ENCODE measurements at regions not wholly inside any gene's neighbourhood (a gene's known extent, or its start where the extent isn't known, plus 50 kb on each side); places are given as distances from the start of the nearest gene placed in this dataset.

DNA sequence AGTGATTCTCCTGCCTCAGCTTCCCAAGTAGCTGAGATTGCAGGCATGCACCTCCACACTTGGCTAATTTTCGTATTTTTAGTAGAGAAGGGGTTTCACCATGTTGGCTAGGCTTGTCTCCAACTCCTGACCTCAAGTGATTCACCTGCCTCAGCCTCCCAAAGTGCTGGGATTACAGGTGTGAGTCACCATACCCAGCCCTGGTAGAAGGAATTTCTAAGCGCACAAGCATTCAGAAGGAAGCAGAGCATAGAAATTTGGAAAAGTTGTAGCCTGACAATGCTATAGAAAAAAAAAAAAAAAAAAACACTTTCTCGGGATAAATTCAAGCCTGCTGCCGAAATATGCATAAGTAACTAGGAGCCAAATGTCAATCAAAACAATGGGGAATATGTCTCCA lies 249.4 kb downstream of the GRB14 start:
- TF ChIP-seq CTCF (IDR thresholded peaks at IDR 0.05; ENCODE audit: control insufficient read depth, insufficient read depth, low read depth, low read length, missing control alignments): no peak
- no peak for DNase-seq (ENCODE audit: low read depth)
- H3K4me3 ChIP-seq (ENCODE audit: control insufficient read depth, low read depth, low read length): no peak overlapping the region

GRCh38 chr2:164369366-164369765 lies 251.9 kb downstream of the GRB14 start:
- no peak for TF ChIP-seq CTCF (IDR thresholded peaks at IDR 0.05; ENCODE audit: control insufficient read depth, insufficient read depth, low read depth, low read length, missing control alignments)

GRCh38 chr2:164368896-164369295 lies 252.4 kb downstream of the GRB14 start:
- no peak overlapping the region for H3K4me3 ChIP-seq (ENCODE audit: control insufficient read depth, low read depth, low read length)
- no peak for DNase-seq (ENCODE audit: low read depth)
- TF ChIP-seq CTCF (IDR thresholded peaks at IDR 0.05; ENCODE audit: control insufficient read depth, insufficient read depth, low read depth, low read length, missing control alignments): no peak

More at GRCh38 chr2:164369366-164369765, 251.9 kb downstream of the GRB14 start:
- H3K4me3 ChIP-seq (ENCODE audit: control insufficient read depth, low read depth, low read length): no peak overlapping the region
- no peak for DNase-seq (ENCODE audit: low read depth)

DNA sequence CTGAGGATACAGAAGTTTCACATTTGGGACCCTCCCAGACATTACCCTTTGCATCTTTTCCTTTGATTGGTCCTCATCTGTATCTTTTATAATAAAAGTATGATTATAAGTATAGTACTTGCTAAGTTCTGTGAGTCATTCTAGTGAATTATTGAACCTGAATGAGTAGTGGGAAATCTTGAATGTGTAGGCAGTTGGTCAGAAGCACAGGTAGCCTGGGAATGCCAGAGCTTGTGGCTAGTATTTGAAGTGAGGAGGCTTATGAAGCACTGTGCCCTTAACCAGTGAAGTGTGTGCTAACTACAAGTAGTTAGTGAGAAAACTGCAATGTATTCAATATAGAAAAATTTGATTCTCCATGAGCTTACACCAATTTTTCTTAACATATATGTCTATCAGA lies 257.6 kb downstream of the GRB14 start:
- no peak for DNase-seq (ENCODE audit: low read depth)
- TF ChIP-seq CTCF (IDR thresholded peaks at IDR 0.05; ENCODE audit: control insufficient read depth, insufficient read depth, low read depth, low read length, missing control alignments): no peak
- no peak overlapping the region for H3K4me3 ChIP-seq (ENCODE audit: control insufficient read depth, low read depth, low read length)

GRCh38 chr2:164351536-164351935 lies 269.7 kb downstream of the GRB14 start:
- TF ChIP-seq CTCF (IDR thresholded peaks at IDR 0.05; ENCODE audit: control insufficient read depth, insufficient read depth, low read depth, low read length, missing control alignments): no peak
- no peak overlapping the region for H3K4me3 ChIP-seq (ENCODE audit: control insufficient read depth, low read depth, low read length)
- no peak for DNase-seq (ENCODE audit: low read depth)

- DNase-seq (ENCODE audit: low read depth): no peak
- no peak for TF ChIP-seq CTCF (IDR thresholded peaks at IDR 0.05; ENCODE audit: control insufficient read depth, insufficient read depth, low read depth, low read length, missing control alignments)
- H3K4me3 ChIP-seq (ENCODE audit: control insufficient read depth, low read depth, low read length): no peak overlapping the region
These were observed 285.3 kb downstream of the GRB14 start for GRCh38 chr2:164335947-164336346.

DNA sequence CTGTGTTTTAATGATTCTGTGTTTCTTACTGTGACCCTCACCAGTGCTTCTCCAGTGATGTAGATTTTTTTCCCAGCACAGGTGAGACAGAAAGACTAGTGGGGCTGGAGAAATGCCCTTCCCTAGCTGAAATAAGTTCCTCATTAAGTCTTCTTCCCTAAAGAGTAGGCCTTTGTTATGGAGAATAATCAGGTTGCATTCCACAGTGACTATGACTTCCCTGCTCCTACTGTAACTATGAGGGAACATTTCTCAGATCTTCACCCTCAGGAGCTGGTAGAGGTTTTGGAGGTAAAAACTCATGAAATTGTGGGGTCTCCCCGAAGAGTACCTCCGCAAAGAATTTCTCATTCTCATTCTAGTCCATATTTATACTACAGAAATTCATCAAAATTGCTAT lies 286.2 kb downstream of the GRB14 start:
- TF ChIP-seq CTCF (IDR thresholded peaks at IDR 0.05; ENCODE audit: control insufficient read depth, insufficient read depth, low read depth, low read length, missing control alignments): no peak
- no peak overlapping the region for H3K4me3 ChIP-seq (ENCODE audit: control insufficient read depth, low read depth, low read length)
- no peak for DNase-seq (ENCODE audit: low read depth)
